Small intestine (tissue), 7 donors: ENCODE measurements at regions not wholly inside any gene's neighbourhood (a gene's known extent, or its start where the extent isn't known, plus 50 kb on each side); places are given as distances from the start of the nearest gene placed in this dataset.

Experiments used
- DNase-seq, 2 donors: peaks; one replicate each; pipeline versions ENCODE4 v3.0.0 to v3.0.0-alpha.2; 2013
- FAIRE-seq: peaks from 2 replicates; lab custom pipeline; 2012; peaks lifted over from hg19 to GRCh38; lab: Jason Lieb, UNC
- H3K27ac ChIP-seq, 3 donors: one replicate each; pipeline ENCODE4 v1.5.1; 2013; ENCODE audit warnings: low read length in 2 of 3, mild to moderate bottlenecking in 2 of 3, control low read depth in 1 of 3, inconsistent platforms in 1 of 3, low read depth in 1 of 3, moderate library complexity in 1 of 3
- H3K27me3 ChIP-seq, 3 donors: one replicate each; pipeline ENCODE4 v1.6.1; 2013; ENCODE audit warnings: low read length in 3 of 3, inconsistent platforms in 1 of 3; ENCODE audit not compliant: control insufficient read depth in 3 of 3, insufficient read depth in 3 of 3
- H3K36me3 ChIP-seq, 3 donors: one replicate each; pipeline ENCODE4 v1.6.1; 2013; ENCODE audit warnings: low read length in 3 of 3, inconsistent platforms in 1 of 3, low read depth in 1 of 3, mild to moderate bottlenecking in 1 of 3, moderate library complexity in 1 of 3; ENCODE audit not compliant: control insufficient read depth in 3 of 3, insufficient read depth in 2 of 3
- H3K4me1 ChIP-seq, 3 donors: one replicate each; pipeline ENCODE4 v1.6.1; 2013; ENCODE audit warnings: low read length in 2 of 3, inconsistent platforms in 1 of 3, low read depth in 1 of 3, mild to moderate bottlenecking in 1 of 3, moderate library complexity in 1 of 3; ENCODE audit not compliant: control insufficient read depth in 3 of 3, insufficient read depth in 2 of 3
- H3K4me3 ChIP-seq, 3 donors: one replicate each; pipeline ENCODE4 v1.5.1; 2013; ENCODE audit warnings: low read length in 3 of 3, control low read depth in 1 of 3, inconsistent platforms in 1 of 3, low read depth in 1 of 3, mild to moderate bottlenecking in 1 of 3, moderate library complexity in 1 of 3
- H3K9me3 ChIP-seq, 2 donors: one replicate each; pipeline ENCODE4 v1.6.1; 2013; ENCODE audit warnings: low read depth in 1 of 2, low read length in 1 of 2; ENCODE audit not compliant: control insufficient read depth in 2 of 2, insufficient read depth in 1 of 2
- WGBS, 3 donors: extraction: QIAGEN DNeasy Blood & Tissue Kit; methylation state at CpG; one replicate each; pipeline ENCODE4 v1.1.7; 2013; 5-methylcytosine and 5-hydroxymethylcytosine counted together
- donor health status: healthy with polysubstance abuse.
- donor health status: control.
- donor health status: control.
- donor health status: Bipolar disorder and iron deficiency.
- donor health status: healthy.

DNA sequence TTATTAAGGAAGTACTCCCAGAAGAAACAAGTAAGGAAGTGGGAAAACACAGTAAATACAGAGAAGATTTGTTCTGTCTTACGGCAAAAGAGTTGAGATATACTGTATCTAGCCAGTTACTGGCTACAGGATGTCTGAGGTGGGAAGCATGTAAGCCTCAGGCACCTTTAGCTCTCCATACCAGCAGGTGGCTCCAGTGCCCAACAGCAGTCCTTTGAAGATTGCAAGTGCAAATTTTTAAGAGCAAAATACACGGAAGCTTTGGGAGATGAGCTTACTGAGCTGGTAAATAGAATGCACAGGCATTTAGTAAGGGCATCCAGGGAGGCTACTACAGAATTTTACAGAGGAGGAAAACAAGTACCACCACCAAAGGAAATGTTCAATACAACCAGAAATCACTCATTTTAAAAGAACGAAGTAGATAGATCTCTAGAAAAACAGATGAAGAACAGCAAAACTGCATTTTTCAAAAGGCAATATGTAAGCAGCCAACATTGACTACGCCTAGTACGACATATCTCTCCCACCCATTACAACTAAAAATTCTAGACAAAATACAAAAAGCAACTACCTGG, 57.9 kb upstream of the VSTM2B start:
- 63 to 66% (median 65%) methylated on average over 5 of the region's 5 CpGs for WGBS, 3 donors
- DNase-seq = peak; percentile 1 to 57
- H3K4me3 ChIP-seq = no peak overlapping the region
- no peaks in the 10 kb centered on the region for H3K9me3 ChIP-seq
- no peak for FAIRE-seq
- H3K27ac ChIP-seq = no peak overlapping the region
- H3K36me3 ChIP-seq = no peaks in the 10 kb centered on the region
- H3K4me1 ChIP-seq = no peaks in the 10 kb centered on the region
- no peaks in the 10 kb centered on the region for H3K27me3 ChIP-seq

DNA sequence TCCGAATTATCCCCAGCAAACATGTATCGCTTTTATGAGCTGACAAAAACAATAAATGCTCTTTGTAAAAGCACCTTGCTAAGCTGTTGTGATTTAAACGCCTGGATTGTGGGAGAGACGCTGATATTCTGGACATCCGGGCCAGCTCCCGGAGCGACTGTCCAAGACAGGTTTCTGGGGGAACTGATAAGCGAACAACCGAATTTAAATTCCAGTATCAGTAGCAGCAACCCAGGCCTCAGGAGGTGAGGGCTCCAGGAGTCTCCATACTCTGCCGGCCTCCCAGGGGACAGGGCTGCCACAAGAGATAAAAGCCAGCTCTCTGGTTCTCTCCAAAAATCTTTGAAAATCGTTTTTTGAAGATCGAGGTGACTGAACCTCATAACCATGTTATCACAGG, 50.3 kb upstream of the VSTM2B start:
- Histone ChIP-seq H3K4me1 (no peaks in the 10 kb centered on the region), H3K27me3 (no peaks in the 10 kb centered on the region), H3K9me3 (no peaks in the 10 kb centered on the region), H3K27ac (no peak overlapping the region), H3K4me3 (no peak overlapping the region), H3K36me3 (no peaks in the 10 kb centered on the region)
- WGBS, 3 donors = 79 to 83% (median 80%) methylated on average over 12 of the region's 12 CpGs
- DNase-seq (no peak), FAIRE-seq (no peak)
